BLaER1 treated with 17β-estradiol and CSF1 and Interleukin-3, amounts not matched to agents 10 nM and 100 nM (cell line): ENCODE measurements at regions not wholly inside any gene's neighbourhood (a gene's known extent, or its start where the extent isn't known, plus 50 kb on each side); places are given as distances from the start of the nearest gene placed in this dataset.

ENCODE experiments used
- H3K27ac ChIP-seq, 11 experiments: shearing (Covaris generic); formaldehyde crosslinking; 2 replicates each; pipeline ENCODE4 v1.8.1; 2022
- H3K27me3 ChIP-seq, 11 experiments: shearing (Covaris generic); formaldehyde crosslinking; 2 replicates each; pipeline ENCODE4 v1.8.1; 2022
- H3K36me3 ChIP-seq, 11 experiments: shearing (Covaris generic); formaldehyde crosslinking; 2 replicates each; pipeline ENCODE4 v1.8.1; 2022
- H3K4me1 ChIP-seq, 10 experiments: shearing (Covaris generic); formaldehyde crosslinking; 2 replicates each; pipeline ENCODE4 v1.8.1; 2022
- H3K4me2 ChIP-seq, 11 experiments: shearing (Covaris generic); formaldehyde crosslinking; 2 replicates each; pipeline ENCODE4 v1.8.1; 2022
- H3K4me3 ChIP-seq, 10 experiments: shearing (Covaris generic); formaldehyde crosslinking; 2 replicates each; pipeline ENCODE4 v1.8.1; 2022
- H3K9ac ChIP-seq, 11 experiments: shearing (Covaris generic); formaldehyde crosslinking; 2 replicates each; pipeline ENCODE4 v1.8.1; 2022
- H3K9me3 ChIP-seq, 11 experiments: shearing (Covaris generic); formaldehyde crosslinking; replicated peaks in 1 of 11; 2 replicates each; pipeline ENCODE4 v1.8.1; 2022
- H4K20me1 ChIP-seq, 11 experiments: shearing (Covaris generic); formaldehyde crosslinking; 2 replicates each; pipeline ENCODE4 v1.8.1; 2022
- Cebpa-rat ChIP-seq, 11 experiments: shearing (Covaris generic); IDR thresholded peaks; 2 replicates each; pipeline ENCODE4 v1.8.1; 2022

DNA sequence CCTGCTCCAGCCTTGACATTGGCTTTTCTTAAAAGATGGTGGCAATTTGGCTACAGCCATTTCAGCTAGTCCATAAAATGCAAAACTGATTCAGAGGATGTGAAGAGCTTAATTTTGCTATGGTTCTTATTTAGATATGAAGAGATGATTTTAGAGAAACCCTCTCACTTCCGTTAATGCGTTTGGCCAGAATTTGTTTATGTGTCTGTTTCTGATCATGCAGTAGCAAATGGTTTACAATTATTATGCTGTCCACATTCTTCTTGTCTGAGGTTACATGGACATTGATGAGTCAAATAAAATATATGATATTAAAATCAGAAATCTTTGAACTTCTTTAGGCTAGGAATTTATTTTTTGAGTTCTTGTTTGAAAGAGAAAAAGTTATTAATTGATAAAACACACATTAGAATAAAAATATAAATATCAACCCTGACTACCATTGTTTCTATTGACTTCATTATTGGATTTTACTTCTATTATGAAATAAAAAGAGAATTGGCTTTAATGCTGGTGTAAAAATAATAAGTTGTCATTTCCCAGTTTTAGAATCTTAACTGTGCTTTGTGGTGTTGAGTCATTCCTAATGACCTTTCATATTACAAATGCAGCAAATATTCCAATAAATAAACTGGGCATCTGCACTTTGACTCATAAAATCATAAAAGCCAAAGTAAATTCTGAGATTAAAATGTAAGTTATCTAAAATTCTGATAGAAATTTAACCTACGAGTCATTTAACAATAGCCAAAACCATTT is 1286.0 kb upstream of the GJE1 start:
- TF ChIP-seq Cebpa-rat (IDR thresholded peaks at IDR 0.05) = no peak
- Histone ChIP-seq H3K9ac (no peak overlapping the region), H4K20me1 (no peaks in the 10 kb centered on the region), H3K4me2 (no peak overlapping the region), H3K36me3 (no peaks in the 10 kb centered on the region), H3K9me3 (no peaks in the 10 kb centered on the region), H3K4me1 (no peaks in the 10 kb centered on the region), H3K4me3 (no peak overlapping the region), H3K27me3 (no peaks in the 10 kb centered on the region), H3K27ac (no peak overlapping the region)

DNA sequence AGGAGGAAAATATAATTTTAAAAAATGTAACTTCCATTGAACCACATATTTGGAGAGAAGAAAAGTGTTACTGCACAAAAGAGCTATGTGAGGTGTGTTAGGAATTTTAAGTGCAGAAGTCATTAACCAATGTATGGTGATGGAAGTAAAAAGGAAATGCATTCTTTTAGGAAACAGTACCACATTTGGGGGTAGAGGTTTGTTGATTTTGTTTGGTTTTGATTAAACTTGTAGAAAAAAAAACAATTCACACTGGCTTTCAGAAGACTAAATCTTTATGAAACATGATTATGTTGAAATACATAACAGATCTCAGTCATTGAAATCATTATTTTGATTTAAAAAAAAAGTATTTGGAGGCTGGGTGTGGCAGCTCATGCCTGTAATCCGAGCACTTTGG is 1287.0 kb upstream of the GJE1 start:
- H3K27ac ChIP-seq = no peak overlapping the region
- no peaks in the 10 kb centered on the region for H3K36me3 ChIP-seq
- no peaks in the 10 kb centered on the region for H4K20me1 ChIP-seq
- H3K4me3 ChIP-seq = no peak overlapping the region
- no peak overlapping the region for H3K9ac ChIP-seq
- no peak overlapping the region for H3K4me2 ChIP-seq
- TF ChIP-seq Cebpa-rat (IDR thresholded peaks at IDR 0.05) = no peak
- no peaks in the 10 kb centered on the region for H3K9me3 ChIP-seq
- no peaks in the 10 kb centered on the region for H3K27me3 ChIP-seq
- H3K4me1 ChIP-seq = no peaks in the 10 kb centered on the region

DNA sequence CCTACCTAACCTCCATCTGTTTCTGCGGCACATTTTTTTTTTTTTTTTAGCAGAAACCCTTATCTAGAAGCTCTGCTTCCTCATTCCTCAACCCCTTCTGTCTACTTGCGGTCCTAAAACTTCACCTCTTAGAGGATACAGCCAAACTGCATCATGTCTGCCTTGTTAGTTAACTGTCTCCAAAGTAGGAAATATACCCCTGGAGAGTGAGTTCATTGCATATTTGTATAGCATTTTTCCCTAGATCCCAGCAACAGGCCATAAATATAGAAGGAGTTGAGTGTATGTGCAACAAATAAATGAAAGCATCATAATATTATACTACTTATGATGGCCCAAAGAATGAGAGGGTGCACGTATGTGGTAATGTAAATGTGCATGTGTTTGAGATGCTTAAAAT is 1288.6 kb upstream of the GJE1 start:
- H3K27me3 ChIP-seq = no peaks in the 10 kb centered on the region
- no peak overlapping the region for H3K27ac ChIP-seq
- H3K4me2 ChIP-seq = no peak overlapping the region
- H3K9ac ChIP-seq = no peak overlapping the region
- no peaks in the 10 kb centered on the region for H3K4me1 ChIP-seq
- H3K36me3 ChIP-seq = no peaks in the 10 kb centered on the region
- H3K9me3 ChIP-seq = no peaks in the 10 kb centered on the region
- H4K20me1 ChIP-seq = no peaks in the 10 kb centered on the region
- TF ChIP-seq Cebpa-rat (IDR thresholded peaks at IDR 0.05) = no peak
- no peak overlapping the region for H3K4me3 ChIP-seq

DNA sequence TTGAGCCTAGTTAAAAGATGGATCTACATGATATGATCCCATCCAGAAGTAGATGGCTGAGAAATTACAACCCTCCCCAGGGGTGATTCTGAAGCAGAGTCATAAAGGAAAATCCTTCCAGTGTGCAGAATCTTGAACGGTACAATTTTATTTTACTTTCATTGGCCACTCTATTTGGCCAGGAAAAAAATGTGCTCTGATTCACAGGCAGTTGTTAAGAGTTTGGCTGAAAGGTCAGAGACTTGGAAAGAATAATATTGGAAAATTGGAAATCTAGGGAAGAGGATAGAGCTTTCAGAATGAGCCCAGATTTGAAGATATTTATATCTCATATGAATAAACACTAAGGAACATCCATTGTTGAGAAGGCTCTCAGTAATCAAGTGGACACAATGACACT is 1299.3 kb upstream of the GJE1 start:
- Histone ChIP-seq H3K27me3 (no peaks in the 10 kb centered on the region), H3K9me3 (0 out of 22 replicates have a peak, but pooled peaks cover 0 to 8% (median 0%) of the 10 kb centered on the region in 11 experiments), H3K36me3 (no peaks in the 10 kb centered on the region), H3K4me2 (no peak overlapping the region), H3K27ac (no peak overlapping the region), H3K9ac (no peak overlapping the region), H4K20me1 (no peaks in the 10 kb centered on the region), H3K4me1 (no peaks in the 10 kb centered on the region), H3K4me3 (no peak overlapping the region)
- TF ChIP-seq Cebpa-rat (IDR thresholded peaks at IDR 0.05) = no peak

DNA sequence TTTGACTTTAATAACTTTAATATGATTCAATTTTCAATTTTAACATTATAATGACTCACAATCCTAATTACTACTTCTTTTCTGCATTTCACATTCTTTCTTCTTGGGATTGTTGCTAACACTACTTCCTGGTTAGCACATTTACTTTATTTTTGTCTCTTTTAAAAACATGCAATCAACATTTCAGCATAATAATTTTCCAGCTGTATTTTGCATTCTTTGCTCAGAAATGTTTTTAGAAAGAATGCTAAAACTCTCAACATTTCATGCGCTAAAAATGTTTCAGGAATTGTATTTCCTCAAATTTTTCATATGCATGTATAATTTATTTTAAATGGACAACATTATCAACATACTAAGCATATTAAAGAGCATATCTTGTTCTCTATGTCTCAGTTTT is 1302.1 kb upstream of the GJE1 start:
- no peak overlapping the region for H3K9ac ChIP-seq
- 0 out of 22 replicates have a peak, but pooled peaks cover 0 to 8% (median 0%) of the 10 kb centered on the region in 11 experiments for H3K9me3 ChIP-seq
- H3K4me2 ChIP-seq = no peak overlapping the region
- H3K36me3 ChIP-seq = no peaks in the 10 kb centered on the region
- peaks cover 0 to 3% (median 0%) of the 10 kb centered on the region in 10 experiments; a peak in 2 of 20 replicates for H3K4me1 ChIP-seq
- no peaks in the 10 kb centered on the region for H3K27me3 ChIP-seq
- H4K20me1 ChIP-seq = no peaks in the 10 kb centered on the region
- no peak for TF ChIP-seq Cebpa-rat (IDR thresholded peaks at IDR 0.05)
- H3K4me3 ChIP-seq = no peak overlapping the region
- H3K27ac ChIP-seq = no peak overlapping the region

DNA sequence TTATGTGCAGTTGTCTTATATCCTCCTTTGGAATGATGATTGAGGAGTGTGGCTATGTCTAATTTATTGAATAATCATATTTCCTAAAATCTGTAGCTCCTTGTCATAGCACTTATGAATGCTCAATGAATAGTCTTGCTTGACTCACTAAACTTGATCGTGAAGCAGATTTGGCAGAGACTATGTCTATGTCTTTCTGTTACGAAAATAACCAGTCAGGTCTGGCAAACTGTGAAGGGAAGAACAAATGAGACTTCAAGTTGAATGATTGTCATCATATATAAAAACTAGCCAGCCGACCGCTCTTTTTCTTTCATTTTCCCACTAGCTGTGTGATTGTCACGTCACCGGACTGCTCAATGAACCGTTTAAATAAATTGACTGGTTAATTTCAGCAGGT is 1303.9 kb upstream of the GJE1 start:
- Histone ChIP-seq H3K4me1 (peaks cover 0 to 5% (median 0%) of the 10 kb centered on the region in 10 experiments; a peak in 2 of 20 replicates), H3K4me2 (no peak overlapping the region), H3K4me3 (no peak overlapping the region), H3K9ac (no peak overlapping the region), H3K9me3 (0 out of 22 replicates have a peak, but pooled peaks cover 0 to 8% (median 0%) of the 10 kb centered on the region in 11 experiments), H3K36me3 (no peaks in the 10 kb centered on the region), H3K27ac (no peak overlapping the region), H4K20me1 (no peaks in the 10 kb centered on the region), H3K27me3 (no peaks in the 10 kb centered on the region)
- TF ChIP-seq Cebpa-rat (IDR thresholded peaks at IDR 0.05) = no peak

DNA sequence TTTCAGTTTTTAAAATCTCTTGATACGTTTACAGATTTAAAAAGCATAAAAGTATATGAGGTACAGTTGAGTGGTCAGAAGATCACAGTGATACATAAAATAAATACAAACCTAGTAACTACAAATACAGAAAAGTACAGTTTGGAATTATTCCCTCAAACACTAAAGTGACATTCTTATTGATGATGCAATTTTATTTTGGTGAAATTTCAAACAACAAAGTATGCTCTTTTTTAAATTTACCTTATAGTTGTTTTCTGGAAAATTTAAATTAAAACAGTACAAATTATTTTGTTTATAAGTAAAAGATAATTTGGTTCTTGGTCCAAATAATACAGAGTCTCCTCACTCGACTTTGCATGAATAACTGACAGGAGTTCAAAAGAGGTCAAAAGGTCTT is 1305.1 kb upstream of the GJE1 start:
- no peak overlapping the region for H3K9ac ChIP-seq
- H3K27ac ChIP-seq = no peak overlapping the region
- H3K4me1 ChIP-seq = peaks cover 0 to 5% (median 0%) of the 10 kb centered on the region in 10 experiments; a peak in 2 of 20 replicates
- H3K4me2 ChIP-seq = no peak overlapping the region
- TF ChIP-seq Cebpa-rat (IDR thresholded peaks at IDR 0.05) = no peak
- no peak overlapping the region for H3K4me3 ChIP-seq
- no peaks in the 10 kb centered on the region for H4K20me1 ChIP-seq
- H3K9me3 ChIP-seq = 0 out of 22 replicates have a peak, but pooled peaks cover 0 to 8% (median 0%) of the 10 kb centered on the region in 11 experiments
- no peaks in the 10 kb centered on the region for H3K27me3 ChIP-seq
- H3K36me3 ChIP-seq = no peaks in the 10 kb centered on the region

DNA sequence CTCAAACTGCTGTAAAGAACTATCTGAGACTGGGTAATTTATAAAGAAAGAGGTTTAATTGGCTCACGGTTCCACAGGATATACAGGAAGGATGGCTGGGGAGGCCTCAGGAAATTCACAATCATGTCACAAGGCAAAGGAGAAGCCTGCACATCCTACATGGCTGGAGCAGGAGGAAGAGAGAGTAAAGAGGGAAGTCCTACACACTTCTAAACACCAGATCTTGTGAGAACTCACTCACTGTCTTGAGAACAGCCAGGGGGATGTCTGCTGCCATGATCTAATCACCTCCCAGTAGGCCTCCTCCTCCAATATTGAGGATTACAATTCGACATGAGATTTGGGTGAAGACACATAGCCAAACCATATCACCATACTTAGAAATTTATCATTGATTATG is 1307.0 kb upstream of the GJE1 start:
- no peaks in the 10 kb centered on the region for H4K20me1 ChIP-seq
- H3K4me1 ChIP-seq = peaks cover 0 to 5% (median 0%) of the 10 kb centered on the region in 10 experiments; a peak in 2 of 20 replicates
- no peak overlapping the region for H3K4me3 ChIP-seq
- 0 out of 22 replicates have a peak, but pooled peaks cover 0 to 8% (median 0%) of the 10 kb centered on the region in 11 experiments for H3K9me3 ChIP-seq
- TF ChIP-seq Cebpa-rat (IDR thresholded peaks at IDR 0.05) = no peak
- H3K27me3 ChIP-seq = no peaks in the 10 kb centered on the region
- H3K27ac ChIP-seq = no peak overlapping the region
- no peak overlapping the region; a peak in 1 of 22 replicates for H3K4me2 ChIP-seq
- H3K9ac ChIP-seq = no peak overlapping the region
- no peaks in the 10 kb centered on the region for H3K36me3 ChIP-seq

DNA sequence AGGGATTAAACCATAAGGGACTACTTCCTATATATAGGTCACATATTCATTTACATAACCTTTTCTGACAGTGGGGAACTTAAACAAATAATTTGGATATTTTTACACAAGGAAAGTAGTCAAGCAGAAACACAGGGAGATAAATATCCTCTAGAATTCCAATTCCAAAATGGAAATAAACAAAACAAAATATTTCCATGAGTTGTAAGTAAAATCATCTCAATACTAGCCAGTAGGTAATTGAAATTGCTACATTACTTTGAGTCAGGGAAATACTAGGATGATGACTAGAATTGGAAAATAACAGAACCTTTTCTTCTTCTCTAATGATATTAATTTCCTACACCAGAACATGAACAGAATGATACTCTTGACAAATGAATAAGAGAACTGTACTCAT is 1308.1 kb upstream of the GJE1 start:
- H3K4me1 ChIP-seq = peaks cover 0 to 5% (median 0%) of the 10 kb centered on the region in 10 experiments; a peak in 2 of 20 replicates
- no peak for TF ChIP-seq Cebpa-rat (IDR thresholded peaks at IDR 0.05)
- no peaks in the 10 kb centered on the region for H3K36me3 ChIP-seq
- H3K4me3 ChIP-seq = no peak overlapping the region
- 0 out of 22 replicates have a peak, but pooled peaks cover 0 to 4% (median 0%) of the 10 kb centered on the region in 11 experiments for H3K9me3 ChIP-seq
- H3K27me3 ChIP-seq = no peaks in the 10 kb centered on the region
- no peak overlapping the region for H3K9ac ChIP-seq
- no peak overlapping the region for H3K4me2 ChIP-seq
- no peak overlapping the region for H3K27ac ChIP-seq
- H4K20me1 ChIP-seq = no peaks in the 10 kb centered on the region

DNA sequence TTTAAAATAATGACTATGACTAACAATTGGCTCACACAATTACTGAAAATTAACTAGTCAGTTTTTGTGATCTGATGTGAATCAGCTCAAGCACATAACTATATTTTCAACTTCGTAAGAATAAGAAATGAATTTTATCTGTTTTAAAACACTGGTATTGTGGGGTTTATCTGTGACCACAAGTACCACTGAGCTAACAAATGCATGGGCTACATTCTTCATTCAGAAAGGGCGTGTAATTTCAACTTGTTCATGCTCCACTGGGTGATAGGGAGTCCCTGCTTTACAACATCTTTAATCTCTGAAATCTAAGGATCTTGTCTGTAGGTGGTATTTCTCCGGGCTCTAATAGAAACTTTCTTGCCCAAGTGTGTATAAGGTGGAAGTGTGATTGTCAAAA is 1311.5 kb upstream of the GJE1 start:
- H3K4me2 ChIP-seq = no peak overlapping the region
- TF ChIP-seq Cebpa-rat (IDR thresholded peaks at IDR 0.05) = no peak
- H3K27me3 ChIP-seq = no peaks in the 10 kb centered on the region
- H3K9ac ChIP-seq = no peak overlapping the region
- H3K4me1 ChIP-seq = peaks cover 0 to 5% (median 0%) of the 10 kb centered on the region in 10 experiments; a peak in 2 of 20 replicates
- no peaks in the 10 kb centered on the region for H3K36me3 ChIP-seq
- H3K4me3 ChIP-seq = no peak overlapping the region
- H3K27ac ChIP-seq = no peak overlapping the region
- H3K9me3 ChIP-seq = no peaks in the 10 kb centered on the region
- H4K20me1 ChIP-seq = no peaks in the 10 kb centered on the region
